Loucy (cell line): ENCODE measurements at regions not wholly inside any gene's neighbourhood (a gene's known extent, or its start where the extent isn't known, plus 50 kb on each side); places are given as distances from the start of the nearest gene placed in this dataset.

Experiments
- EZH2phosphoT487 ChIP-seq: fragments of 200-600 bp; IDR thresholded peaks from 2 replicates; pipeline ENCODE4 v1.6.1; 2018; ENCODE audit warnings: antibody characterized with exemption, mild to moderate bottlenecking, moderate library complexity, borderline replicate concordance
- TF ChIP-seq, protein P1 (sequence below): fragments of 200-600 bp; sonication (generic); conservative IDR thresholded peaks from 2 replicates; pipeline ENCODE4 v1.5.1; 2014; ENCODE audit warnings: mild to moderate bottlenecking, antibody characterized with exemption, low read length

DNA sequence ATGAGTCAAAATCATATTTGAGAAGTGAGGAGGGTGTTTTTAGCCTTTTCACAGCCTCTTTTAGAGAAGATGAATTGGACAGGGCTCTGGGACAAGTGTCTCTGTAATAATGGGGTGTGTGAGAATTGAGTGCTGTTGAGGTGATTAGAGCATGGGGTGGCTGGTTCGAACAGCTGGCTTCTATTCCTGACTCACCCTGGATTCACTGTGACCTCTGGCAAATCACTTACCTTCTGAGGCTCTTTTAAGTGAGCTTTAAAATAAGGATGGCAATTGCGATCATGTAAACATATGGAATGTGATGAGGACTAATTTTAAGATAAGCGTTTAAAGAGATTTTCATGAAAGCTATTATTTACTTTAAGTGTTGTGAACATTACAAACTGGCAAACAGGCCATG, 243.4 kb downstream of the ADGRL2 start:
- TF ChIP-seq, protein P1, sequence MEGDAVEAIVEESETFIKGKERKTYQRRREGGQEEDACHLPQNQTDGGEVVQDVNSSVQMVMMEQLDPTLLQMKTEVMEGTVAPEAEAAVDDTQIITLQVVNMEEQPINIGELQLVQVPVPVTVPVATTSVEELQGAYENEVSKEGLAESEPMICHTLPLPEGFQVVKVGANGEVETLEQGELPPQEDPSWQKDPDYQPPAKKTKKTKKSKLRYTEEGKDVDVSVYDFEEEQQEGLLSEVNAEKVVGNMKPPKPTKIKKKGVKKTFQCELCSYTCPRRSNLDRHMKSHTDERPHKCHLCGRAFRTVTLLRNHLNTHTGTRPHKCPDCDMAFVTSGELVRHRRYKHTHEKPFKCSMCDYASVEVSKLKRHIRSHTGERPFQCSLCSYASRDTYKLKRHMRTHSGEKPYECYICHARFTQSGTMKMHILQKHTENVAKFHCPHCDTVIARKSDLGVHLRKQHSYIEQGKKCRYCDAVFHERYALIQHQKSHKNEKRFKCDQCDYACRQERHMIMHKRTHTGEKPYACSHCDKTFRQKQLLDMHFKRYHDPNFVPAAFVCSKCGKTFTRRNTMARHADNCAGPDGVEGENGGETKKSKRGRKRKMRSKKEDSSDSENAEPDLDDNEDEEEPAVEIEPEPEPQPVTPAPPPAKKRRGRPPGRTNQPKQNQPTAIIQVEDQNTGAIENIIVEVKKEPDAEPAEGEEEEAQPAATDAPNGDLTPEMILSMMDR: no peak
- TF ChIP-seq EZH2phosphoT487: no peak
